ENCODE measurements at regions not wholly inside any gene's neighbourhood (a gene's known extent, or its start where the extent isn't known, plus 50 kb on each side); places are given as distances from the start of the nearest gene placed in this dataset.

- intact Hi-C loops (cut with micrococcal nuclease; ENCODE audit: unreplicated experiment): no loop called here
- POLR2A ChIA-PET: no interaction called here
- TF ChIP-seq TBX3 (IDR thresholded peaks at IDR 0.05; ENCODE audit: borderline replicate concordance) (no peak), ZNF879 (CRISPR knock-in tag; IDR thresholded peaks at IDR 0.05) (no peak), BHLHE40 (IDR thresholded peaks at IDR 0.05; ENCODE audit: low read length) (peak; percentile 84), SALL1 (CRISPR knock-in tag; IDR thresholded peaks at IDR 0.05) (peak; percentile 41; the same call in 1 of the 2 replicates), SOX6 (IDR thresholded peaks at IDR 0.05) (no peak), SOX6 (CRISPR knock-in tag; IDR thresholded peaks at IDR 0.05) (peak; percentile 22; the same call in 1 of the 2 replicates), ZBTB26 (CRISPR knock-in tag; IDR thresholded peaks at IDR 0.05; ENCODE audit: borderline replicate concordance) (no peak), ZNF766 (CRISPR knock-in tag; IDR thresholded peaks at IDR 0.05; ENCODE audit: borderline replicate concordance) (no peak), MAX (IDR thresholded peaks at IDR 0.05) (peak; percentile 45; the same call in 1 of the 2 replicates), ZNF503 (CRISPR knock-in tag; IDR thresholded peaks at IDR 0.05) (no peak), KDM5B (CRISPR knock-in tag; IDR thresholded peaks at IDR 0.05; ENCODE audit: borderline replicate concordance) (no peak), ZNF570 (CRISPR knock-in tag; IDR thresholded peaks at IDR 0.05; ENCODE audit: borderline replicate concordance) (no peak), TCF7 (IDR thresholded peaks at IDR 0.05; ENCODE audit: low read depth) (peak; percentile 46; the same call in 1 of the 2 replicates), NCOR1 (IDR thresholded peaks at IDR 0.05; ENCODE audit: borderline replicate concordance, low read length) (no peak), MEF2D (CRISPR knock-in tag; IDR thresholded peaks at IDR 0.05) (no peak)
- TF ChIP-seq, protein P1, sequence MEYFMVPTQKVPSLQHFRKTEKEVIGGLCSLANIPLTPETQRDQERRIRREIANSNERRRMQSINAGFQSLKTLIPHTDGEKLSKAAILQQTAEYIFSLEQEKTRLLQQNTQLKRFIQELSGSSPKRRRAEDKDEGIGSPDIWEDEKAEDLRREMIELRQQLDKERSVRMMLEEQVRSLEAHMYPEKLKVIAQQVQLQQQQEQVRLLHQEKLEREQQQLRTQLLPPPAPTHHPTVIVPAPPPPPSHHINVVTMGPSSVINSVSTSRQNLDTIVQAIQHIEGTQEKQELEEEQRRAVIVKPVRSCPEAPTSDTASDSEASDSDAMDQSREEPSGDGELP (IDR thresholded peaks at IDR 0.05; ENCODE audit: borderline replicate concordance, low read depth): peak; percentile 75
- TF ChIP-seq, protein P2, sequence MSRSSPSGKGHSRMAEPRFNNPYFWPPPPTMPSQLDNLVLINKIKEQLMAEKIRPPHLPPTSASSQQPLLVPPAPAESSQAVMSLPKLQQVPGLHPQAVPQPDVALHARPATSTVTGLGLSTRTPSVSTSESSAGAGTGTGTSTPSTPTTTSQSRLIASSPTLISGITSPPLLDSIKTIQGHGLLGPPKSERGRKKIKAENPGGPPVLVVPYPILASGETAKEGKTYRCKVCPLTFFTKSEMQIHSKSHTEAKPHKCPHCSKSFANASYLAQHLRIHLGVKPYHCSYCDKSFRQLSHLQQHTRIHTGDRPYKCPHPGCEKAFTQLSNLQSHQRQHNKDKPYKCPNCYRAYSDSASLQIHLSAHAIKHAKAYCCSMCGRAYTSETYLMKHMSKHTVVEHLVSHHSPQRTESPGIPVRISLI (CRISPR knock-in tag; IDR thresholded peaks at IDR 0.05; ENCODE audit: borderline replicate concordance): no peak
- TF ChIP-seq, protein P3, sequence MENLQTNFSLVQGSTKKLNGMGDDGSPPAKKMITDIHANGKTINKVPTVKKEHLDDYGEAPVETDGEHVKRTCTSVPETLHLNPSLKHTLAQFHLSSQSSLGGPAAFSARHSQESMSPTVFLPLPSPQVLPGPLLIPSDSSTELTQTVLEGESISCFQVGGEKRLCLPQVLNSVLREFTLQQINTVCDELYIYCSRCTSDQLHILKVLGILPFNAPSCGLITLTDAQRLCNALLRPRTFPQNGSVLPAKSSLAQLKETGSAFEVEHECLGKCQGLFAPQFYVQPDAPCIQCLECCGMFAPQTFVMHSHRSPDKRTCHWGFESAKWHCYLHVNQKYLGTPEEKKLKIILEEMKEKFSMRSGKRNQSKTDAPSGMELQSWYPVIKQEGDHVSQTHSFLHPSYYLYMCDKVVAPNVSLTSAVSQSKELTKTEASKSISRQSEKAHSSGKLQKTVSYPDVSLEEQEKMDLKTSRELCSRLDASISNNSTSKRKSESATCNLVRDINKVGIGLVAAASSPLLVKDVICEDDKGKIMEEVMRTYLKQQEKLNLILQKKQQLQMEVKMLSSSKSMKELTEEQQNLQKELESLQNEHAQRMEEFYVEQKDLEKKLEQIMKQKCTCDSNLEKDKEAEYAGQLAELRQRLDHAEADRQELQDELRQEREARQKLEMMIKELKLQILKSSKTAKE (CRISPR knock-in tag; IDR thresholded peaks at IDR 0.05; ENCODE audit: borderline replicate concordance): no peak
Measured at GRCh38 chr22:48902983-48903650, 924.6 kb downstream of the BRD1 start.

More at GRCh38 chr22:48902983-48903650, 924.6 kb downstream of the BRD1 start:
- Histone ChIP-seq H3K36me3 (replicated peaks in 1 of 2; ENCODE audit: control insufficient read depth in 1 of 2, insufficient read depth in 2 of 2, low read length in 2 of 2) (no peaks in the 10 kb centered on the region), H4K20me1 (ENCODE audit: insufficient read depth, low read length) (no peaks in the 10 kb centered on the region), H3K79me2 (ENCODE audit: insufficient read depth, low read length) (no peaks in the 10 kb centered on the region), H3K4me2 (ENCODE audit: low read depth, low read length) (no peak overlapping the region), H3K9ac (ENCODE audit: insufficient read depth, low read depth, low read length) (no peak overlapping the region), H3K27ac (ENCODE audit: extremely low read length, insufficient read depth, low read length) (no peak overlapping the region), H3K9me3 (ENCODE audit: low read length) (no peaks in the 10 kb centered on the region), H2AFZ (ENCODE audit: low read length) (no peak overlapping the region), H3K4me1 (ENCODE audit: insufficient read depth, low read length) (peaks cover 9% of the 10 kb centered on the region), H3K4me3 (replicated peaks in 1 of 3; ENCODE audit: insufficient read depth in 1 of 3, low read depth in 2 of 3, low read length in 3 of 3) (no peak overlapping the region), H3K27me3 (ENCODE audit: control insufficient read depth in 1 of 2, insufficient read depth in 2 of 2, low read length in 2 of 2) (peaks cover 0 to 28% of the 10 kb centered on the region in 2 experiments; a peak in 3 of 5 replicates)
- no TSS peak for BruUV-seq (replicated peaks)
- ATAC-seq (no peak; the same call in 2 of the 3 replicates), DNase-seq (ENCODE audit: low spot score) (no peak), FAIRE-seq (no peak)
- in situ Hi-C loops (cut with HindIII; ENCODE audit: extremely low pct_ligation_motif_present, low pct_unique_long_range_greater_than_20kb): no loop called here
- CTCF ChIA-PET (ENCODE audit: low intra/inter-chr PET ratio, low total read pairs): no interaction called here
- WGBS (ENCODE audit: low lambda C conversion rate): 37% methylated on average over 11 of the region's 25 CpGs

Measured in HepG2 (cell line).